HPDE6-E6E7 (cell line): ENCODE measurements at regions not wholly inside any gene's neighbourhood (a gene's known extent, or its start where the extent isn't known, plus 50 kb on each side); places are given as distances from the start of the nearest gene placed in this dataset.
A peak's percentile ranks its signal among the peaks of the same experiment; 100 is the strongest.

ENCODE experiments used
- DNase-seq: peaks from one replicate; pipeline ENCODE4 v3.0.0; 2011; ENCODE audit warnings: missing footprints; ENCODE audit errors: extremely low spot score

- DNase-seq, result no peak
These were observed 305.5 kb upstream of the PRMT6 start for GRCh38 chr1:106751002-106751401.

GRCh38 chr1:106753066-106753465 lies 303.4 kb upstream of the PRMT6 start:
- DNase-seq, result no peak

- no peak for DNase-seq
These were observed 301.5 kb upstream of the PRMT6 start for GRCh38 chr1:106754957-106755356.

- DNase-seq, result peak; percentile 39
These were observed 300.6 kb upstream of the PRMT6 start for GRCh38 chr1:106755682-106756406.

GRCh38 chr1:106756752-106757151 lies 299.7 kb upstream of the PRMT6 start:
- DNase-seq, result no peak

GRCh38 chr1:106768077-106768476 lies 288.4 kb upstream of the PRMT6 start:
- no peak for DNase-seq

- DNase-seq, result peak; percentile 17
These were observed 288.0 kb upstream of the PRMT6 start for GRCh38 chr1:106768501-106768900.

- DNase-seq, result no peak
These were observed 283.3 kb upstream of the PRMT6 start for GRCh38 chr1:106773206-106773605.

- no peak for DNase-seq
These were observed 276.4 kb upstream of the PRMT6 start for GRCh38 chr1:106780066-106780465.

GRCh38 chr1:106780806-106781569 lies 275.5 kb upstream of the PRMT6 start:
- no peak for DNase-seq

GRCh38 chr1:106785176-106785575 lies 271.3 kb upstream of the PRMT6 start:
- no peak for DNase-seq

GRCh38 chr1:106787520-106787919 lies 269.0 kb upstream of the PRMT6 start:
- DNase-seq, result no peak

- no peak for DNase-seq
These were observed 266.8 kb upstream of the PRMT6 start for GRCh38 chr1:106789686-106790085.

- DNase-seq, result no peak
These were observed 265.4 kb upstream of the PRMT6 start for GRCh38 chr1:106791041-106791440.

GRCh38 chr1:106793651-106794050 lies 262.8 kb upstream of the PRMT6 start:
- no peak for DNase-seq

- DNase-seq, result peak; percentile 8
These were observed 257.5 kb upstream of the PRMT6 start for GRCh38 chr1:106798991-106799390.

- DNase-seq, result no peak
These were observed 254.3 kb upstream of the PRMT6 start for GRCh38 chr1:106802181-106802580.

- no peak for DNase-seq
These were observed 242.1 kb upstream of the PRMT6 start for GRCh38 chr1:106814418-106814817.

- DNase-seq, result no peak
These were observed 238.9 kb upstream of the PRMT6 start for GRCh38 chr1:106817575-106817974.

- DNase-seq, result no peak
These were observed 225.0 kb upstream of the PRMT6 start for GRCh38 chr1:106831511-106831910.

- no peak for DNase-seq
These were observed 219.8 kb upstream of the PRMT6 start for GRCh38 chr1:106836708-106837107.

- DNase-seq, result no peak
These were observed 213.0 kb upstream of the PRMT6 start for GRCh38 chr1:106843518-106843917.

- no peak for DNase-seq
These were observed 209.8 kb upstream of the PRMT6 start for GRCh38 chr1:106846656-106847055.
